Ovary (tissue), 7 donors: ENCODE measurements at regions not wholly inside any gene's neighbourhood (a gene's known extent, or its start where the extent isn't known, plus 50 kb on each side); places are given as distances from the start of the nearest gene placed in this dataset.

Experiments used
- DNase-seq, 5 donors: peaks; one replicate each; pipeline ENCODE4 v3.0.0-alpha.2; 2019 to 2020
- H3K27ac ChIP-seq, 2 donors: fragments of 200-600 bp; one replicate each; pipeline versions ENCODE4 v1.5.1 to v1.8.0; 2019 to 2022
- H3K27me3 ChIP-seq: fragments of 200-600 bp; one replicate; pipeline ENCODE4 v1.8.0; 2022
- H3K36me3 ChIP-seq: fragments of 200-600 bp; sonication (generic); one replicate; pipeline ENCODE4 v1.5.1; 2019
- H3K4me1 ChIP-seq: one replicate; pipeline ENCODE4 v1.8.1; 2013; ENCODE audit warnings: mild to moderate bottlenecking, moderate library complexity; ENCODE audit not compliant: insufficient read depth
- H3K4me3 ChIP-seq: fragments of 200-600 bp; sonication (generic); one replicate; pipeline ENCODE4 v1.5.1; 2017
- H3K9me3 ChIP-seq, 2 donors: fragments of 200-600 bp in 1 of 2; sonication (generic) in 1 of 2; one replicate each; pipeline versions ENCODE4 v1.5.1 to v1.8.1; 2013 to 2019; ENCODE audit warnings: mild to moderate bottlenecking in 1 of 2, moderate library complexity in 1 of 2
- EP300 ChIP-seq: sonication (generic); formaldehyde crosslinking; IDR thresholded peaks from one replicate; pipeline ENCODE4 v1.6.1; 2017; ENCODE audit warnings: antibody characterized with exemption
- POLR2A ChIP-seq: fragments of 450-650 bp; IDR thresholded peaks from one replicate; pipeline ENCODE4 v1.6.1; 2017; ENCODE audit warnings: antibody characterized with exemption, mild to moderate bottlenecking, moderate library complexity
- WGBS, 3 donors: extraction: QIAGEN DNeasy Blood & Tissue Kit in 1 of 3; methylation state at CpG; one replicate each; pipeline versions ENCODE4 v1.1.5 to v1.1.7; 2013 to 2017; 5-methylcytosine and 5-hydroxymethylcytosine counted together
- intact Hi-C, 4 donors: fragments of 100-400 bp; cut with DNase I; formaldehyde crosslinking; loops; one replicate each; pipeline versions ENCODE4 v1.11.0 to v1.15.1; 2022 to 2023
- TF ChIP-seq, protein P1 (sequence below), 3 donors: fragments of 450-650 bp in 2 of 3; fragments of 200-600 bp in 1 of 3; IDR thresholded peaks; one replicate each; pipeline versions ENCODE4 v1.5.1 to v1.8.0; 2016 to 2022; ENCODE audit warnings: antibody characterized with exemption in 3 of 3, mild to moderate bottlenecking in 1 of 3
- donor health status: DM: no; HTN: no; CAD: no; lungs with moderate emphysema.
- donor health status: DM: no; HTN: no; CAD: no.
- donor health status: Bipolar disorder and iron deficiency.
- donor health status: DM: no; HTN: no; CAD: no.
- donor health status: DM: yes; HTN: yes; CAD: no.

DNA sequence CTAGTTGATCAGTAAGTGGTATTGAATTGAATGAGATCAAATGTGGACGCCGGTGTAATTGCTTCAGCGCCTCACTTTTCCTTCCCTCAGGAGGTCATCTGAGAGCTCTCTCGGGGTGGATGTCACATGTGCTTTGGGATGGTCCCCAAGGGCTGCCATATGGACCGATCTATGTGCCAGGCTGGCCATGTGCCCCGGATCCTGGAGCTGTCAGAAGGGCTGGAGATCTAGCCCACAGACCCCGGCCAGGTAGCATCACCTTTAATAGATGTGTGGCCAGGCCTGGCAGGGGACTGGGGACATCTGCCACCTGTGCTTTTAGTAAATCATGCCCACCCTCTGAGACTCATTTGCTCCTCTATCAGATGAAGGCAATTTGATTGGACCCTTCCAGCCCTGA, 95.3 kb upstream of the CRHR1 start:
- 82 to 87% (median 83%) methylated on average over 7 of the region's 7 CpGs for WGBS, 3 donors
- no peak for DNase-seq

DNA sequence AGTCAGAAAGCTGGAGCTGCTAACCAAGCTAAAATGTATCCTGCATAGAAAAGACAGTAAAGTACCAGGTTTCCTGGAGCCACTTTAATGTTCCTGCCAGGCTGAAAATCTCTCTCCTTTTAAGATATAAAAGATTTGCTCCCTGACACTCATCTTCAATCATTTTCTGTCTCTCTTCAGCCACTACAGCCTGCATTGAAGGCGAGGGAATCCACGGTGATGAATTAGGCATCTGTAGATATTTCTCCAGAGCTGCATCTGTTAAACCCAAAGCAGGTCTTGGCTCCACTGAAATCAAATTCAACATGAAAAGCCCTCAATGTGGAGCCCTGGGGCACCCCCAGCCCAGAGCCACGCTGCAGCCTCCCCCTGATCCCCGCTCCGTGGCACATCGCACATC, 94.7 kb upstream of the CRHR1 start:
- no peaks in the 10 kb centered on the region for H3K27me3 ChIP-seq
- no peak overlapping the region for H3K27ac ChIP-seq
- WGBS, 3 donors, result 83 to 89% (median 83%) methylated on average over 6 of the region's 6 CpGs
- no peak for DNase-seq
- H3K4me3 ChIP-seq, result no peak overlapping the region
- TF ChIP-seq, protein P1, sequence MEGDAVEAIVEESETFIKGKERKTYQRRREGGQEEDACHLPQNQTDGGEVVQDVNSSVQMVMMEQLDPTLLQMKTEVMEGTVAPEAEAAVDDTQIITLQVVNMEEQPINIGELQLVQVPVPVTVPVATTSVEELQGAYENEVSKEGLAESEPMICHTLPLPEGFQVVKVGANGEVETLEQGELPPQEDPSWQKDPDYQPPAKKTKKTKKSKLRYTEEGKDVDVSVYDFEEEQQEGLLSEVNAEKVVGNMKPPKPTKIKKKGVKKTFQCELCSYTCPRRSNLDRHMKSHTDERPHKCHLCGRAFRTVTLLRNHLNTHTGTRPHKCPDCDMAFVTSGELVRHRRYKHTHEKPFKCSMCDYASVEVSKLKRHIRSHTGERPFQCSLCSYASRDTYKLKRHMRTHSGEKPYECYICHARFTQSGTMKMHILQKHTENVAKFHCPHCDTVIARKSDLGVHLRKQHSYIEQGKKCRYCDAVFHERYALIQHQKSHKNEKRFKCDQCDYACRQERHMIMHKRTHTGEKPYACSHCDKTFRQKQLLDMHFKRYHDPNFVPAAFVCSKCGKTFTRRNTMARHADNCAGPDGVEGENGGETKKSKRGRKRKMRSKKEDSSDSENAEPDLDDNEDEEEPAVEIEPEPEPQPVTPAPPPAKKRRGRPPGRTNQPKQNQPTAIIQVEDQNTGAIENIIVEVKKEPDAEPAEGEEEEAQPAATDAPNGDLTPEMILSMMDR (IDR thresholded peaks at IDR 0.05), result no peak
- TF ChIP-seq POLR2A (no peak), EP300 (no peak)
- intact Hi-C loops, result no loop called here
- no peaks in the 10 kb centered on the region for H3K4me1 ChIP-seq
- no peaks in the 10 kb centered on the region for H3K9me3 ChIP-seq
- H3K36me3 ChIP-seq, result no peaks in the 10 kb centered on the region

More for the DNA sequence above, 95.3 kb upstream of the CRHR1 start:
- Histone ChIP-seq H3K27ac (no peak overlapping the region), H3K27me3 (no peaks in the 10 kb centered on the region), H3K36me3 (no peaks in the 10 kb centered on the region), H3K9me3 (no peaks in the 10 kb centered on the region), H3K4me1 (no peaks in the 10 kb centered on the region), H3K4me3 (no peak overlapping the region)
- intact Hi-C loops, result no loop called here
- TF ChIP-seq EP300, result no peak
- TF ChIP-seq, protein P1 (IDR thresholded peaks at IDR 0.05), result no peak

GRCh38 chr17:45690625-45691275, 93.4 kb upstream of the CRHR1 start:
- Histone ChIP-seq H3K27me3 (no peaks in the 10 kb centered on the region), H3K9me3 (no peaks in the 10 kb centered on the region), H3K27ac (no peak overlapping the region), H3K4me3 (no peak overlapping the region), H3K36me3 (no peaks in the 10 kb centered on the region), H3K4me1 (no peaks in the 10 kb centered on the region)
- WGBS, 3 donors, result 39 to 55% (median 48%) methylated on average over 13 of the region's 13 CpGs
- intact Hi-C loops, result no loop called here
- TF ChIP-seq POLR2A, result no peak
- TF ChIP-seq EP300, result no peak
- DNase-seq, result no peak

DNA sequence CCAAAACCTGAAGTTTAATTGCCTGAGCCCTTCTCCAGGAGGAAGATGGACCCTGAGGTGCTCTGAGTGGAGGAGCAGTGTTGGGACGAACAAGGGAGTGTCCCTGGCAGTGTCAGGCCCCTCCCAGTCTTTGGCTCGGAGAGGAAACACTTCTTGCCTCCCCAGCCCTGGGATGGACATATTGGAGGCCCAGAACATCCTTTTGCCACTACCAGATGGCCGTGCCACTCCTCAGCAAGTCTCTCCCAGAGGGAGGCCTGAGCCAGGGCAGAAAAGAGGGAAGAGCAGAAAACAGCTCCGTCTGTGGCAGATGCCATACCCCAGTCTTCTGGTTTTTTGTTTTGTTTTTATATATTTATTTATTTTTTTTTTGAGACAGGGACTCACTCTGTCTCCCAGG, 91.5 kb upstream of the CRHR1 start:
- Histone ChIP-seq H3K27ac (no peak overlapping the region), H3K4me3 (no peak overlapping the region), H3K4me1 (no peaks in the 10 kb centered on the region), H3K36me3 (no peaks in the 10 kb centered on the region), H3K9me3 (no peaks in the 10 kb centered on the region), H3K27me3 (no peaks in the 10 kb centered on the region)
- TF ChIP-seq EP300 (no peak), POLR2A (no peak)
- TF ChIP-seq, protein P1 (IDR thresholded peaks at IDR 0.05), result no peak
- DNase-seq, result no peak
- 43 to 49% (median 48%) methylated on average over 4 of the region's 4 CpGs for WGBS, 3 donors
- intact Hi-C loops, result no loop called here

DNA sequence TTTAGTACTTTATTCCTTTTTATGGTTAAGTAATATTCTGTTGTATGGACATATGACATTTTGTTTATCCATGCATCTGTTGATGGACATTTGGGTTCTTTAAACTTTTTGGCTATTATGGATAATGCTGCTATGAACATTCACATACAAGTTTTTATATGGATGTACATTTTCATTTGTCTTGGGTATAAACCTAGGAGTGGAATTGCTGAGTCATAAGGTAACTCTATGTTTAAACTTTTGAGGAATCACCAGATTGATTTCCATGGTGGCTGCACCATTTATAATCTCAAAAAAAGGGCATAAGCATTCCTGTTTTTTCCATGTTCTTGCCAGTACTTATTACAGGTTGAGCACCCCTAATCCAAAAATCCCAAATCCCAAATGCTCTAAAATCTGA, 90.3 kb upstream of the CRHR1 start:
- Histone ChIP-seq H3K27ac (no peak overlapping the region), H3K9me3 (no peaks in the 10 kb centered on the region), H3K4me1 (no peaks in the 10 kb centered on the region), H3K4me3 (no peak overlapping the region), H3K27me3 (no peaks in the 10 kb centered on the region), H3K36me3 (no peaks in the 10 kb centered on the region)
- TF ChIP-seq EP300, result no peak
- TF ChIP-seq, protein P1 (IDR thresholded peaks at IDR 0.05), result no peak
- TF ChIP-seq POLR2A, result no peak
- intact Hi-C loops, result no loop called here
- DNase-seq, result no peak
